Right forelimb (tissue), 1 donor: ENCODE measurements at regions not wholly inside any gene's neighbourhood (a gene's known extent, or its start where the extent isn't known, plus 50 kb on each side); places are given as distances from the start of the nearest gene placed in this dataset.

Experiments used
- DNase-seq: peaks from one replicate; pipeline ENCODE4 v3.0.0-alpha.2; 2018

- DNase-seq = no peak
These were observed 336.8 kb downstream of the WDR11 start for GRCh38 chr10:121188005-121188404.

GRCh38 chr10:121189066-121189465 lies 337.9 kb downstream of the WDR11 start:
- DNase-seq = no peak

- DNase-seq = no peak
These were observed 343.7 kb downstream of the WDR11 start for GRCh38 chr10:121194696-121195523.

- no peak for DNase-seq
These were observed 344.4 kb downstream of the WDR11 start for GRCh38 chr10:121195524-121195910.

- DNase-seq = no peak
These were observed 347.9 kb downstream of the WDR11 start for GRCh38 chr10:121199081-121199480.

GRCh38 chr10:121205625-121206024 lies 354.5 kb downstream of the WDR11 start:
- no peak for DNase-seq

GRCh38 chr10:121211446-121211845 lies 360.3 kb downstream of the WDR11 start:
- no peak for DNase-seq

- no peak for DNase-seq
These were observed 362.3 kb downstream of the WDR11 start for GRCh38 chr10:121213437-121213836.

GRCh38 chr10:121216295-121216694 lies 365.1 kb downstream of the WDR11 start:
- no peak for DNase-seq

- no peak for DNase-seq
These were observed 365.6 kb downstream of the WDR11 start for GRCh38 chr10:121216721-121217181.

GRCh38 chr10:121217331-121217730 lies 366.2 kb downstream of the WDR11 start:
- DNase-seq = no peak

GRCh38 chr10:121221072-121221471 lies 369.9 kb downstream of the WDR11 start:
- DNase-seq = no peak

GRCh38 chr10:121221991-121222390 lies 370.8 kb downstream of the WDR11 start:
- DNase-seq = no peak

GRCh38 chr10:121222842-121223241 lies 371.7 kb downstream of the WDR11 start:
- DNase-seq = no peak

- DNase-seq = no peak
These were observed 367.2 kb downstream of the FGFR2 start for GRCh38 chr10:121231079-121231478.

- DNase-seq = no peak
These were observed 365.8 kb downstream of the FGFR2 start for GRCh38 chr10:121232494-121232893.

- DNase-seq = no peak
These were observed 362.6 kb downstream of the FGFR2 start for GRCh38 chr10:121235692-121236091.

GRCh38 chr10:121236621-121237020 lies 361.6 kb downstream of the FGFR2 start:
- DNase-seq = no peak

- no peak for DNase-seq
These were observed 360.5 kb downstream of the FGFR2 start for GRCh38 chr10:121237718-121238117.

GRCh38 chr10:121240011-121240410 lies 358.2 kb downstream of the FGFR2 start:
- no peak for DNase-seq

- DNase-seq = no peak
These were observed 357.7 kb downstream of the FGFR2 start for GRCh38 chr10:121240556-121240955.

GRCh38 chr10:121241337-121241736 lies 356.9 kb downstream of the FGFR2 start:
- no peak for DNase-seq

GRCh38 chr10:121242741-121243608 lies 355.3 kb downstream of the FGFR2 start:
- DNase-seq = no peak
